GM12872 (cell line): ENCODE measurements at regions not wholly inside any gene's neighbourhood (a gene's known extent, or its start where the extent isn't known, plus 50 kb on each side); places are given as distances from the start of the nearest gene placed in this dataset.

Experiments
- TF ChIP-seq, protein P1 (sequence below): IDR thresholded peaks from 3 replicates; pipeline ENCODE4 v1.5.1; 2011; ENCODE audit warnings: low read depth, mild to moderate bottlenecking, low read length, moderate library complexity; ENCODE audit not compliant: insufficient read depth

DNA sequence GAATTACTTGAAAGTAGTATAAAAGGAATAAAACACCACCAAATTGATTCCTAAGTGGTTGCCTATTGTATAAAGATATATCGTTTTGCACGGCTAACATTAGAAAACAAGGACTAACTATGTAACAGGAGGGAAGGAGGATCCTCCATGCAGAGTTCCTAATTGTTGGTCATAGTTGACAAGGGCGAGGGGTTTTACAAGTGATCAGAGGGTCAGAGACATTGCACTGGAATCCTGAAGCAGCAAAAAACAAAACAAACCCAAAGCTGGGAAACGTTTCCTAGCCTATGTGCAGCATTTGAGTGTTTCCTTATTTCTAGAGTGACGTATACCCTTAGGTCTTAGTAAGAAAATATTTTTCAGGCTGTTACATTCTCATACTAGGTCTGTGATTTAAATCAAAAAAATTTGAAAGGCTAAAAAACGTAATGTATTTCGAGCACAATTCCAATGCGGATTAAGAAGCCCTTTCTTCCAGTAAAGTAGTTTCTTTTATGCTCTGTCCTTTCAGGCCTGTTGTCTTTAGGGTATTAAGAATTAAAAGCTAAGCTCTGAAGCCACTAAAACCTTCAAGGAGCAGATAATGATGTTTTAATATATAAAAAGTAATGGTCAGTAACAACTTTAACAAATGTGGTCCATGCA lies 373.8 kb upstream of the MMS22L start:
- TF ChIP-seq, protein P1, sequence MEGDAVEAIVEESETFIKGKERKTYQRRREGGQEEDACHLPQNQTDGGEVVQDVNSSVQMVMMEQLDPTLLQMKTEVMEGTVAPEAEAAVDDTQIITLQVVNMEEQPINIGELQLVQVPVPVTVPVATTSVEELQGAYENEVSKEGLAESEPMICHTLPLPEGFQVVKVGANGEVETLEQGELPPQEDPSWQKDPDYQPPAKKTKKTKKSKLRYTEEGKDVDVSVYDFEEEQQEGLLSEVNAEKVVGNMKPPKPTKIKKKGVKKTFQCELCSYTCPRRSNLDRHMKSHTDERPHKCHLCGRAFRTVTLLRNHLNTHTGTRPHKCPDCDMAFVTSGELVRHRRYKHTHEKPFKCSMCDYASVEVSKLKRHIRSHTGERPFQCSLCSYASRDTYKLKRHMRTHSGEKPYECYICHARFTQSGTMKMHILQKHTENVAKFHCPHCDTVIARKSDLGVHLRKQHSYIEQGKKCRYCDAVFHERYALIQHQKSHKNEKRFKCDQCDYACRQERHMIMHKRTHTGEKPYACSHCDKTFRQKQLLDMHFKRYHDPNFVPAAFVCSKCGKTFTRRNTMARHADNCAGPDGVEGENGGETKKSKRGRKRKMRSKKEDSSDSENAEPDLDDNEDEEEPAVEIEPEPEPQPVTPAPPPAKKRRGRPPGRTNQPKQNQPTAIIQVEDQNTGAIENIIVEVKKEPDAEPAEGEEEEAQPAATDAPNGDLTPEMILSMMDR = no peak

- TF ChIP-seq, protein P1 = no peak
Measured at GRCh38 chr6:97658090-97658489, 375.1 kb upstream of the MMS22L start.

GRCh38 chr6:97663252-97663651 lies 380.2 kb upstream of the MMS22L start:
- TF ChIP-seq, protein P1 = no peak

DNA sequence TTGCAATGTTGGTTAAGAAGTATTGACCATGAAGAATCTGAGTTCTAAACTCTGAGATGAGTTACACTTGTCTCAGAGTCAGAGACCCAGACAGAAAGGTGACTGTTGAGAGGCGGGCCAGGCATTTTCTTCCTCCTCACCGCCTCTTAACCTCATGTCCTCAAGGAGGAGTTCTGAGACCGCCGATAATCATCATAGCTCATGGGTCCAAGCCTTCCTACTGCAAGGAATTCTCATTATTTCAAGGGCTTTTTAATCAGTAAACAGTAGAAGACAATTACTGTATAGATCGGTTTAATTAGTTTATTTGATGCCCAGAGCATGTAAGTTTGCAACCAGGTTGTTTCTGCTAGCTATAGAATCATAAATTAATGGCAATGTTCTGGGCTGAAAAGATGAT lies 382.4 kb upstream of the MMS22L start:
- TF ChIP-seq, protein P1 = no peak

- TF ChIP-seq, protein P1 = no peak
Measured at GRCh38 chr6:97666889-97667288, 383.9 kb upstream of the MMS22L start.

DNA sequence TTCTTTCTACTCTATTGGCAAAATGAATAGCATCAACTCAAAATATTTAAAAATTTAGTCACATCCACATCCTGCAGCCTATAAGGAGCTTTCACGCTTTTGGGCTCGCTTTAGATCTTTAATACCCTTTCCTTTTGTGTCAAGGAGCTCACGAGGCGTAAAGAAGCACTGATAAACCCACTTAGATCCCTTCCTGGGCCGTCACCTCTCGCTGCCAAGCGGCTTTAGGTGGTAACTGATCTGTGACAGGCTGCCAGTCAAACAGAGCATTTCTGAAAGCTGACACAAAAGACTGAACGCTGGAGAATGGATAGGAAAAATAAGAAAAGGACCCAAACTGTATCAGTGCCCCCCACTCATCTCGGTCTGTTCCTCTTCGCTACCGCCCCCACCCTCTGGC lies 385.7 kb upstream of the MMS22L start:
- TF ChIP-seq, protein P1 = no peak

GRCh38 chr6:97669191-97670031 lies 386.4 kb upstream of the MMS22L start:
- TF ChIP-seq, protein P1 = no peak
